Neuronal stem cell (in vitro differentiated cells): ENCODE measurements at regions not wholly inside any gene's neighbourhood (a gene's known extent, or its start where the extent isn't known, plus 50 kb on each side); places are given as distances from the start of the nearest gene placed in this dataset.

Experiments
- DNase-seq: peaks from one replicate; pipeline ENCODE4 v3.0.0-alpha.2; 2013; ENCODE audit warnings: low spot score
- H2AFZ ChIP-seq: one replicate; pipeline ENCODE4 v1.6.1; 2013; ENCODE audit warnings: mild to moderate bottlenecking, low read length, inconsistent platforms
- H2AK5ac ChIP-seq: 2 replicates; pipeline ENCODE4 v1.6.1; 2013; ENCODE audit warnings: low read depth, mild to moderate bottlenecking, inconsistent platforms, low read length, moderate library complexity, mixed read lengths
- H2BK120ac ChIP-seq: 2 replicates; pipeline ENCODE4 v1.6.1; 2013; ENCODE audit warnings: low read depth, mild to moderate bottlenecking, inconsistent platforms, low read length, moderate library complexity, mixed read lengths
- H2BK12ac ChIP-seq: one replicate; pipeline ENCODE4 v1.6.1; 2013; ENCODE audit warnings: low read length, inconsistent platforms
- H2BK15ac ChIP-seq: 2 replicates; pipeline ENCODE4 v1.6.1; 2013; ENCODE audit warnings: mild to moderate bottlenecking, low read length, inconsistent platforms, mixed read lengths
- H2BK5ac ChIP-seq: one replicate; pipeline ENCODE4 v1.6.1; 2013; ENCODE audit warnings: inconsistent platforms, mild to moderate bottlenecking, low read length, moderate library complexity
- H3K14ac ChIP-seq: one replicate; pipeline ENCODE4 v1.6.1; 2013; ENCODE audit warnings: low read length, inconsistent platforms
- H3K18ac ChIP-seq: 2 replicates; pipeline ENCODE4 v1.6.1; 2013; ENCODE audit warnings: low read length, inconsistent platforms
- H3K23ac ChIP-seq: 2 replicates; pipeline ENCODE4 v1.6.1; 2013; ENCODE audit warnings: low read depth, mild to moderate bottlenecking, mixed read lengths, low read length, inconsistent platforms; ENCODE audit not compliant: poor library complexity
- H3K27ac ChIP-seq: replicated peaks from 3 replicates; pipeline ENCODE4 v1.5.1; 2013; ENCODE audit warnings: low read length, inconsistent platforms
- H3K27me3 ChIP-seq, 3 experiments: 2 replicates each; pipeline ENCODE4 v1.6.1; 2013; ENCODE audit warnings: low read length in 3 of 3, mild to moderate bottlenecking in 2 of 3, inconsistent platforms in 1 of 3, low read depth in 1 of 3, mixed read lengths in 1 of 3, moderate library complexity in 1 of 3; ENCODE audit not compliant: control insufficient read depth in 3 of 3, insufficient read depth in 3 of 3
- H3K36me3 ChIP-seq, 2 donors: replicated peaks in 1 of 2; 2 replicates each; pipeline ENCODE4 v1.6.1; 2013; ENCODE audit warnings: low read length in 2 of 2; ENCODE audit not compliant: control insufficient read depth in 2 of 2, insufficient read depth in 2 of 2
- H3K4ac ChIP-seq: 2 replicates; pipeline ENCODE4 v1.6.1; 2013; ENCODE audit warnings: inconsistent platforms, mild to moderate bottlenecking, low read length, moderate library complexity
- H3K4me1 ChIP-seq, 2 donors: 1 replicate in 1 of 2; 2 replicates in 1 of 2; pipeline ENCODE4 v1.6.1; 2013; ENCODE audit warnings: low read length in 2 of 2, low read depth in 1 of 2; ENCODE audit not compliant: control insufficient read depth in 2 of 2, insufficient read depth in 1 of 2
- H3K4me2 ChIP-seq: one replicate; pipeline ENCODE4 v1.6.1; 2013; ENCODE audit warnings: mild to moderate bottlenecking, low read length, inconsistent platforms; ENCODE audit not compliant: insufficient read depth, poor library complexity, severe bottlenecking
- H3K4me3 ChIP-seq, 2 donors: 2 replicates each; pipeline ENCODE4 v1.5.1; 2013; ENCODE audit warnings: low read length in 2 of 2, mild to moderate bottlenecking in 2 of 2, inconsistent platforms in 1 of 2, moderate library complexity in 1 of 2
- H3K79me1 ChIP-seq: one replicate; pipeline ENCODE4 v1.6.1; 2013; ENCODE audit warnings: low read depth, mild to moderate bottlenecking, inconsistent platforms, low read length, moderate library complexity
- H3K9ac ChIP-seq: one replicate; pipeline ENCODE4 v1.6.1; 2013; ENCODE audit warnings: mild to moderate bottlenecking, low read depth, low read length, inconsistent platforms; ENCODE audit not compliant: poor library complexity
- H3K9me3 ChIP-seq, 2 donors: replicated peaks in 1 of 2; 2 replicates each; pipeline versions ENCODE3 to v1.6.1; 2013; ENCODE audit warnings: low read length in 2 of 2, mild to moderate bottlenecking in 2 of 2, inconsistent platforms in 1 of 2, low read depth in 1 of 2, mixed read lengths in 1 of 2, moderate library complexity in 1 of 2; ENCODE audit not compliant: control insufficient read depth in 2 of 2, insufficient read depth in 1 of 2
- H4K8ac ChIP-seq: one replicate; pipeline ENCODE4 v1.6.1; 2013; ENCODE audit warnings: low read depth, mild to moderate bottlenecking, inconsistent platforms, low read length, moderate library complexity
- H4K91ac ChIP-seq: one replicate; pipeline ENCODE4 v1.6.1; 2013; ENCODE audit warnings: low read length, low read depth, mild to moderate bottlenecking, inconsistent platforms; ENCODE audit not compliant: poor library complexity
- WGBS, 2 donors: extraction: QIAGEN DNeasy Blood & Tissue Kit; methylation state at CpG; one replicate each; pipeline ENCODE4 v1.1.7; 2013; ENCODE audit warnings: missing lambda C conversion rate in 2 of 2, mixed read lengths in 1 of 2; ENCODE audit not compliant: insufficient read length in 2 of 2, insufficient replicate concordance in 1 of 2; ENCODE audit errors: extremely low coverage in 2 of 2; 5-methylcytosine and 5-hydroxymethylcytosine counted together

- Histone ChIP-seq H3K9me3 (peaks cover 4 to 18% of the 10 kb centered on the region in 2 donors), H2AK5ac (no peak overlapping the region), H3K4me1 (no peaks in the 10 kb centered on the region), H2AFZ (no peak overlapping the region), H3K4me2 (no peak overlapping the region), H3K18ac (no peak overlapping the region), H2BK120ac (no peak overlapping the region), H3K27me3 (no peaks in the 10 kb centered on the region), H3K23ac (no peak overlapping the region), H3K27ac (no peak overlapping the region), H3K4me3 (no peak overlapping the region), H3K9ac (no peak overlapping the region), H3K79me1 (no peaks in the 10 kb centered on the region), H3K4ac (no peak overlapping the region), H3K14ac (no peak overlapping the region), H2BK5ac (no peak overlapping the region), H3K36me3 (no peaks in the 10 kb centered on the region), H4K91ac (no peak overlapping the region), H2BK15ac (no peak overlapping the region), H4K8ac (no peak overlapping the region), H2BK12ac (no peak overlapping the region)
- no peak for DNase-seq
- no CpG with 5 or more reads among the region's 1 CpG for WGBS, 2 donors
These were observed 476.1 kb downstream of the LPIN1 start for GRCh38 chr2:12222554-12222953.

- Histone ChIP-seq H3K27ac (no peak overlapping the region), H4K8ac (no peak overlapping the region), H2BK5ac (no peak overlapping the region), H3K9me3 (peaks cover 4 to 18% of the 10 kb centered on the region in 2 donors), H3K23ac (no peak overlapping the region), H3K18ac (no peak overlapping the region), H3K27me3 (no peaks in the 10 kb centered on the region), H2AFZ (no peak overlapping the region), H3K9ac (no peak overlapping the region), H3K4ac (no peak overlapping the region), H3K4me3 (peak overlapping the region in 1 of 2 donors; percentile 7), H3K4me2 (no peak overlapping the region), H3K14ac (no peak overlapping the region), H2AK5ac (no peak overlapping the region), H2BK12ac (no peak overlapping the region), H4K91ac (no peak overlapping the region), H2BK15ac (no peak overlapping the region), H3K79me1 (no peaks in the 10 kb centered on the region), H2BK120ac (no peak overlapping the region), H3K36me3 (no peaks in the 10 kb centered on the region), H3K4me1 (no peaks in the 10 kb centered on the region)
- DNase-seq: no peak
- WGBS, 2 donors: no CpG with 5 or more reads among the region's 6 CpGs
These were observed 477.3 kb downstream of the LPIN1 start for GRCh38 chr2:12223732-12224131.

- Histone ChIP-seq H3K4me2 (no peak overlapping the region), H3K9ac (no peak overlapping the region), H3K36me3 (no peaks in the 10 kb centered on the region), H2BK5ac (no peak overlapping the region), H2AK5ac (no peak overlapping the region), H3K4ac (no peak overlapping the region), H3K9me3 (peaks cover 4 to 18% of the 10 kb centered on the region in 2 donors), H2BK120ac (no peak overlapping the region), H3K14ac (no peak overlapping the region), H4K91ac (no peak overlapping the region), H3K79me1 (no peaks in the 10 kb centered on the region), H2AFZ (no peak overlapping the region), H3K4me3 (no peak overlapping the region), H2BK12ac (no peak overlapping the region), H2BK15ac (no peak overlapping the region), H3K4me1 (no peaks in the 10 kb centered on the region), H4K8ac (no peak overlapping the region), H3K23ac (no peak overlapping the region), H3K27me3 (no peaks in the 10 kb centered on the region), H3K27ac (no peak overlapping the region), H3K18ac (no peak overlapping the region)
- DNase-seq: no peak
These were observed 480.2 kb downstream of the LPIN1 start for GRCh38 chr2:12226653-12227052.

- peaks cover 4 to 18% of the 10 kb centered on the region in 2 donors for H3K9me3 ChIP-seq
- H2BK15ac ChIP-seq: no peak overlapping the region
- H3K14ac ChIP-seq: no peak overlapping the region
- H2AK5ac ChIP-seq: no peak overlapping the region
- H4K8ac ChIP-seq: no peak overlapping the region
- H3K36me3 ChIP-seq: no peaks in the 10 kb centered on the region
- H3K4me1 ChIP-seq: no peaks in the 10 kb centered on the region
- no peak overlapping the region for H2BK12ac ChIP-seq
- H3K27me3 ChIP-seq: no peaks in the 10 kb centered on the region
- H3K79me1 ChIP-seq: no peaks in the 10 kb centered on the region
- no peak overlapping the region for H2AFZ ChIP-seq
- H3K23ac ChIP-seq: no peak overlapping the region
- no peak overlapping the region for H3K4me2 ChIP-seq
- H3K27ac ChIP-seq: no peak overlapping the region
- no peak overlapping the region for H4K91ac ChIP-seq
- H2BK120ac ChIP-seq: no peak overlapping the region
- no peak for DNase-seq
- H3K4ac ChIP-seq: no peak overlapping the region
- WGBS, 2 donors: no CpG with 5 or more reads among the region's 4 CpGs
- no peak overlapping the region for H2BK5ac ChIP-seq
- no peak overlapping the region for H3K4me3 ChIP-seq
- H3K9ac ChIP-seq: no peak overlapping the region
- H3K18ac ChIP-seq: no peak overlapping the region
These were observed 481.6 kb downstream of the LPIN1 start for GRCh38 chr2:12227941-12228608.
